Neutrophil (primary cell): ENCODE measurements at regions not wholly inside any gene's neighbourhood (a gene's known extent, or its start where the extent isn't known, plus 50 kb on each side); places are given as distances from the start of the nearest gene placed in this dataset.

Experiments used
- H3K27ac ChIP-seq: fragments of 200-600 bp; sonication (generic); 2 replicates; pipeline ENCODE4 v1.5.1; 2016; ENCODE audit warnings: mild to moderate bottlenecking, moderate library complexity
- H3K27me3 ChIP-seq: fragments of 200-600 bp; sonication (generic); 2 replicates; pipeline ENCODE4 v1.6.0; 2016; ENCODE audit warnings: mild to moderate bottlenecking
- H3K36me3 ChIP-seq: fragments of 200-600 bp; sonication (generic); 2 replicates; pipeline ENCODE4 v1.5.1; 2017
- H3K4me1 ChIP-seq, 2 experiments: fragments of 200-600 bp in 1 of 2; sonication (generic) in 1 of 2; 1 replicate in 1 of 2; 2 replicates in 1 of 2; pipeline versions ENCODE4 v1.5.1 to v1.6.1; 2013 to 2016; ENCODE audit warnings: low read depth in 1 of 2, low read length in 1 of 2, mild to moderate bottlenecking in 1 of 2, moderate library complexity in 1 of 2; ENCODE audit not compliant: control insufficient read depth in 1 of 2, insufficient read depth in 1 of 2
- H3K4me3 ChIP-seq, 2 experiments: fragments of 200-600 bp in 1 of 2; sonication (generic) in 1 of 2; 1 replicate in 1 of 2; 2 replicates in 1 of 2; pipeline ENCODE4 v1.5.1; 2013 to 2016; ENCODE audit warnings: low read depth in 1 of 2, low read length in 1 of 2, mild to moderate bottlenecking in 1 of 2, moderate library complexity in 1 of 2
- H3K9me3 ChIP-seq: fragments of 200-600 bp; sonication (generic); 2 replicates; pipeline ENCODE4 v1.5.1; 2016
- CTCF ChIP-seq: fragments of 200-600 bp; sonication (generic); IDR thresholded peaks from 2 replicates; pipeline ENCODE4 v1.5.1; 2016; ENCODE audit warnings: antibody characterized with exemption

GRCh38 chr15:35198197-35198596 is 113.1 kb upstream of the NANOGP8 start:
- H3K9me3 ChIP-seq: no peaks in the 10 kb centered on the region
- H3K27ac ChIP-seq: no peak overlapping the region
- no peaks in the 10 kb centered on the region for H3K27me3 ChIP-seq
- no peak for TF ChIP-seq CTCF
- H3K36me3 ChIP-seq: no peaks in the 10 kb centered on the region
- no peak overlapping the region for H3K4me3 ChIP-seq
- no peaks in the 10 kb centered on the region for H3K4me1 ChIP-seq

- H3K4me3 ChIP-seq: no peak overlapping the region
- H3K36me3 ChIP-seq: no peaks in the 10 kb centered on the region
- H3K4me1 ChIP-seq: no peaks in the 10 kb centered on the region
- no peak for TF ChIP-seq CTCF
- no peak overlapping the region for H3K27ac ChIP-seq
- no peaks in the 10 kb centered on the region for H3K27me3 ChIP-seq
- H3K9me3 ChIP-seq: no peaks in the 10 kb centered on the region
These were observed 112.7 kb upstream of the NANOGP8 start for GRCh38 chr15:35197754-35198153.

GRCh38 chr15:35197306-35197705 is 112.2 kb upstream of the NANOGP8 start:
- Histone ChIP-seq H3K4me1 (no peaks in the 10 kb centered on the region), H3K36me3 (no peaks in the 10 kb centered on the region), H3K4me3 (no peak overlapping the region), H3K9me3 (no peaks in the 10 kb centered on the region), H3K27ac (no peak overlapping the region), H3K27me3 (no peaks in the 10 kb centered on the region)
- TF ChIP-seq CTCF: no peak

GRCh38 chr15:35196273-35196672 is 111.2 kb upstream of the NANOGP8 start:
- no peaks in the 10 kb centered on the region for H3K27me3 ChIP-seq
- no peak for TF ChIP-seq CTCF
- H3K27ac ChIP-seq: no peak overlapping the region
- no peaks in the 10 kb centered on the region for H3K9me3 ChIP-seq
- H3K4me3 ChIP-seq: no peak overlapping the region
- no peaks in the 10 kb centered on the region for H3K36me3 ChIP-seq
- H3K4me1 ChIP-seq: no peaks in the 10 kb centered on the region

GRCh38 chr15:35195649-35196048 is 110.6 kb upstream of the NANOGP8 start:
- H3K27me3 ChIP-seq: no peaks in the 10 kb centered on the region
- no peak for TF ChIP-seq CTCF
- H3K27ac ChIP-seq: no peak overlapping the region
- H3K36me3 ChIP-seq: no peaks in the 10 kb centered on the region
- no peaks in the 10 kb centered on the region for H3K9me3 ChIP-seq
- no peak overlapping the region for H3K4me3 ChIP-seq
- H3K4me1 ChIP-seq: no peaks in the 10 kb centered on the region

GRCh38 chr15:35195031-35195430 is 109.9 kb upstream of the NANOGP8 start:
- Histone ChIP-seq H3K27ac (no peak overlapping the region), H3K4me3 (no peak overlapping the region), H3K9me3 (no peaks in the 10 kb centered on the region), H3K27me3 (no peaks in the 10 kb centered on the region), H3K36me3 (no peaks in the 10 kb centered on the region), H3K4me1 (no peaks in the 10 kb centered on the region)
- TF ChIP-seq CTCF: no peak
